Heart left ventricle (tissue), 13 donors: ENCODE measurements at regions not wholly inside any gene's neighbourhood (a gene's known extent, or its start where the extent isn't known, plus 50 kb on each side); places are given as distances from the start of the nearest gene placed in this dataset.

Experiments used
- POLR2A ChIP-seq, 2 donors: fragments of 450-650 bp; IDR thresholded peaks; one replicate each; pipeline ENCODE4 v1.6.1; 2017; ENCODE audit warnings: antibody characterized with exemption in 2 of 2, mild to moderate bottlenecking in 2 of 2, moderate library complexity in 2 of 2
- TF ChIP-seq, protein P1 (sequence below), 12 donors: fragments of 200-600 bp; sonication (generic) in 4 of 12; IDR thresholded peaks; one replicate each; pipeline versions ENCODE4 v1.5.0 to v1.8.0; 2018 to 2022; ENCODE audit warnings: antibody characterized with exemption in 12 of 12, mild to moderate bottlenecking in 5 of 12
- donor health status: ischemic (EF 13 %, LVEDD 7.1; RV severe dilation, severe dysfunction).
- donor health status: DM: no; HTN: yes; CAD: no.
- donor health status: DM: no; HTN: no; CAD: no.
- donor health status: ischemic (EF 25% LVEDD 6.9; RV normal size, moderate dysfunction).
- donor health status: ischemic (EF 25% LVEDD 5.7; RV mildly dilated, moderate dysfunction).
- donor health status: ischemic (EF 35%, LVEDD 5.7; RV mildly dilated, moderate dysfunction).
- donor health status: nonischemic (EF 11% LVEDD 7.7; RV severe dilation, severe dysfunction).
- donor health status: DM: yes; HTN: yes; CAD: no.
- donor health status: PGD.
- donor health status: ischemic (EF 29% LVEDD 5.4; RV normal size, mild dysfunction).
- donor health status: nonischemic (EF 23%, LVEDD 6.1; RV moderate dilation, normal function).

DNA sequence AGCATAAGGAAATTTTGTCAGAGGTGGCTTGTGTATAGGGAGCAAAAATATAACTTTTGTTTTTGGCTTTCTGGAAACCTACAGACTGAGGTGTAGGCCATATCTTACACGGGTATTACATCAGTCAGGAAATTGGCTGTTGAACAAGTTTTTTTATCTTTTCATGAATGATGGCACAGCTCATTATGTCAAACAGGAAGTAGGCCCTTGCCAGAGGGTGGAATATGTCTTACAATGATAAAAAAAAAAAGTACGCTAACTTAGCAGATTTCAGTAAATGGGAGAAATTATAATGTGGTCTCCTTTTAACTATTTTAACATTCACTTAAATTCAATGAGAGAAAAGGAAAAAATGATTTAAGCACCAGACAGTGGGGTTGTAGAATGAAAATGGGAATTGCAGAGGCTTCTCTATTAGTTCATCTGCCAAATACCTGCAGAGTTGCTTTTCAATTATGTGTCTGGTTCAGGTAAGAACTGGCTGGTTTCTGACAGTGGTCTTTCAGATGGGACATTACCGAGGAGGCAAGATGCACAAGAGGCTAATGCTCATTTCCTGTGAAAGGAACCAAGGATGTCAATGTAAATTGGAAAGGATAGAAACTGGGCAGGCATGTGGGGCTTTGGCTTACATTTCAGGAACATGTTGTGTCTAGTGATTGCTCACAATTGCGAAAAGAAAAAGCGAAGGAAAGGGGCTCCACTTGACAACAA, 169.9 kb downstream of the NNT start:
- no peak for TF ChIP-seq POLR2A (IDR thresholded peaks at IDR 0.05)
- TF ChIP-seq, protein P1, sequence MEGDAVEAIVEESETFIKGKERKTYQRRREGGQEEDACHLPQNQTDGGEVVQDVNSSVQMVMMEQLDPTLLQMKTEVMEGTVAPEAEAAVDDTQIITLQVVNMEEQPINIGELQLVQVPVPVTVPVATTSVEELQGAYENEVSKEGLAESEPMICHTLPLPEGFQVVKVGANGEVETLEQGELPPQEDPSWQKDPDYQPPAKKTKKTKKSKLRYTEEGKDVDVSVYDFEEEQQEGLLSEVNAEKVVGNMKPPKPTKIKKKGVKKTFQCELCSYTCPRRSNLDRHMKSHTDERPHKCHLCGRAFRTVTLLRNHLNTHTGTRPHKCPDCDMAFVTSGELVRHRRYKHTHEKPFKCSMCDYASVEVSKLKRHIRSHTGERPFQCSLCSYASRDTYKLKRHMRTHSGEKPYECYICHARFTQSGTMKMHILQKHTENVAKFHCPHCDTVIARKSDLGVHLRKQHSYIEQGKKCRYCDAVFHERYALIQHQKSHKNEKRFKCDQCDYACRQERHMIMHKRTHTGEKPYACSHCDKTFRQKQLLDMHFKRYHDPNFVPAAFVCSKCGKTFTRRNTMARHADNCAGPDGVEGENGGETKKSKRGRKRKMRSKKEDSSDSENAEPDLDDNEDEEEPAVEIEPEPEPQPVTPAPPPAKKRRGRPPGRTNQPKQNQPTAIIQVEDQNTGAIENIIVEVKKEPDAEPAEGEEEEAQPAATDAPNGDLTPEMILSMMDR (IDR thresholded peaks at IDR 0.05): no peak
